ENCODE measurements at regions not wholly inside any gene's neighbourhood (a gene's known extent, or its start where the extent isn't known, plus 50 kb on each side); places are given as distances from the start of the nearest gene placed in this dataset.

- TF ChIP-seq, protein P1, sequence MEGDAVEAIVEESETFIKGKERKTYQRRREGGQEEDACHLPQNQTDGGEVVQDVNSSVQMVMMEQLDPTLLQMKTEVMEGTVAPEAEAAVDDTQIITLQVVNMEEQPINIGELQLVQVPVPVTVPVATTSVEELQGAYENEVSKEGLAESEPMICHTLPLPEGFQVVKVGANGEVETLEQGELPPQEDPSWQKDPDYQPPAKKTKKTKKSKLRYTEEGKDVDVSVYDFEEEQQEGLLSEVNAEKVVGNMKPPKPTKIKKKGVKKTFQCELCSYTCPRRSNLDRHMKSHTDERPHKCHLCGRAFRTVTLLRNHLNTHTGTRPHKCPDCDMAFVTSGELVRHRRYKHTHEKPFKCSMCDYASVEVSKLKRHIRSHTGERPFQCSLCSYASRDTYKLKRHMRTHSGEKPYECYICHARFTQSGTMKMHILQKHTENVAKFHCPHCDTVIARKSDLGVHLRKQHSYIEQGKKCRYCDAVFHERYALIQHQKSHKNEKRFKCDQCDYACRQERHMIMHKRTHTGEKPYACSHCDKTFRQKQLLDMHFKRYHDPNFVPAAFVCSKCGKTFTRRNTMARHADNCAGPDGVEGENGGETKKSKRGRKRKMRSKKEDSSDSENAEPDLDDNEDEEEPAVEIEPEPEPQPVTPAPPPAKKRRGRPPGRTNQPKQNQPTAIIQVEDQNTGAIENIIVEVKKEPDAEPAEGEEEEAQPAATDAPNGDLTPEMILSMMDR (IDR thresholded peaks at IDR 0.05; ENCODE audit: low read depth, low read length), result no peak
- TF ChIP-seq EZH2phosphoT487 (IDR thresholded peaks at IDR 0.05; ENCODE audit: low read depth), result no peak
- H3K9me3 ChIP-seq (ENCODE audit: insufficient read depth, low read length), result no peaks in the 10 kb centered on the region
- no peak overlapping the region for H3K4me3 ChIP-seq (ENCODE audit: low read length)
- no peak overlapping the region for H3K9ac ChIP-seq (ENCODE audit: low read length)
- no peaks in the 10 kb centered on the region for H4K20me1 ChIP-seq (ENCODE audit: insufficient read depth, low read length)
- no peaks in the 10 kb centered on the region for H3K36me3 ChIP-seq (replicated peaks; ENCODE audit: low read depth, low read length)
- H3K27me3 ChIP-seq (ENCODE audit: low read depth, low read length), result no peaks in the 10 kb centered on the region
- H3K27ac ChIP-seq (ENCODE audit: low read length), result no peak overlapping the region
- H2AFZ ChIP-seq (ENCODE audit: low read depth, low read length), result no peak overlapping the region
- no peak overlapping the region for H3K4me2 ChIP-seq (ENCODE audit: low read length)
- H3K4me1 ChIP-seq (ENCODE audit: low read length), result no peaks in the 10 kb centered on the region
- no peaks in the 10 kb centered on the region for H3K79me2 ChIP-seq (ENCODE audit: low read length)
Observed at GRCh38 chr16:52256310-52257078, 290.4 kb downstream of the TOX3 start.

GRCh38 chr16:52254746-52255145, 292.2 kb downstream of the TOX3 start:
- no peak for TF ChIP-seq EZH2phosphoT487 (IDR thresholded peaks at IDR 0.05; ENCODE audit: low read depth)
- TF ChIP-seq, protein P1 (IDR thresholded peaks at IDR 0.05; ENCODE audit: low read depth, low read length), result no peak
- Histone ChIP-seq H2AFZ (ENCODE audit: low read depth, low read length) (no peak overlapping the region), H3K9me3 (ENCODE audit: insufficient read depth, low read length) (no peaks in the 10 kb centered on the region), H4K20me1 (ENCODE audit: insufficient read depth, low read length) (no peaks in the 10 kb centered on the region), H3K27me3 (ENCODE audit: low read depth, low read length) (no peaks in the 10 kb centered on the region), H3K9ac (ENCODE audit: low read length) (no peak overlapping the region), H3K36me3 (replicated peaks; ENCODE audit: low read depth, low read length) (no peaks in the 10 kb centered on the region), H3K4me3 (ENCODE audit: low read length) (no peak overlapping the region), H3K27ac (ENCODE audit: low read length) (no peak overlapping the region), H3K4me2 (ENCODE audit: low read length) (no peak overlapping the region), H3K79me2 (ENCODE audit: low read length) (no peaks in the 10 kb centered on the region), H3K4me1 (ENCODE audit: low read length) (no peaks in the 10 kb centered on the region)

GRCh38 chr16:52252680-52253079, 294.3 kb downstream of the TOX3 start:
- H3K9ac ChIP-seq (ENCODE audit: low read length), result no peak overlapping the region
- no peaks in the 10 kb centered on the region for H3K79me2 ChIP-seq (ENCODE audit: low read length)
- no peak overlapping the region for H3K4me2 ChIP-seq (ENCODE audit: low read length)
- H3K4me1 ChIP-seq (ENCODE audit: low read length), result no peaks in the 10 kb centered on the region
- no peaks in the 10 kb centered on the region for H3K36me3 ChIP-seq (replicated peaks; ENCODE audit: low read depth, low read length)
- no peaks in the 10 kb centered on the region for H4K20me1 ChIP-seq (ENCODE audit: insufficient read depth, low read length)
- no peak overlapping the region for H3K27ac ChIP-seq (ENCODE audit: low read length)
- no peaks in the 10 kb centered on the region for H3K9me3 ChIP-seq (ENCODE audit: insufficient read depth, low read length)
- no peak overlapping the region for H2AFZ ChIP-seq (ENCODE audit: low read depth, low read length)
- no peak overlapping the region for H3K4me3 ChIP-seq (ENCODE audit: low read length)
- H3K27me3 ChIP-seq (ENCODE audit: low read depth, low read length), result no peaks in the 10 kb centered on the region
- TF ChIP-seq, protein P1 (IDR thresholded peaks at IDR 0.05; ENCODE audit: low read depth, low read length), result no peak

DNA sequence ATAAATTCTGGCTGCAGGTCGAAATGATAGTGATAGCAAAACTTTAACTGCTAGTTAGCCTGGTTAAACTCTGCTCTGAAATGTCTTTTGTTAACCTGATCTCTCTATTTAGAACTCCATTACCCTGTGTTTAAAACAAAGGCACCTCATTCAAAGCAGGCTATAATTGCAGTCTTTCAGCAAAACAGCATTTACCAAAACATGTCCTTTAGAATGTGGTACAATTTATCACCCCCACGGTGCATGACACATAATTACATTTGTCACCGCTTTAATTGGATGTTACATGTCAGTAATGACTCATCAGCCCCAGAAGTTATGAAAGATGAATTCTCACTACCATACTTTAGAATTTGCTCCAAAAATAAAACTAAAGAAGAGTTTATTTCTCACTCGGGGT, 295.4 kb downstream of the TOX3 start:
- Histone ChIP-seq H3K4me3 (ENCODE audit: low read length) (no peak overlapping the region), H3K79me2 (ENCODE audit: low read length) (no peaks in the 10 kb centered on the region), H4K20me1 (ENCODE audit: insufficient read depth, low read length) (no peaks in the 10 kb centered on the region), H3K4me2 (ENCODE audit: low read length) (no peak overlapping the region), H2AFZ (ENCODE audit: low read depth, low read length) (no peak overlapping the region), H3K36me3 (replicated peaks; ENCODE audit: low read depth, low read length) (no peaks in the 10 kb centered on the region), H3K9me3 (ENCODE audit: insufficient read depth, low read length) (no peaks in the 10 kb centered on the region), H3K27me3 (ENCODE audit: low read depth, low read length) (no peaks in the 10 kb centered on the region), H3K27ac (ENCODE audit: low read length) (no peak overlapping the region), H3K4me1 (ENCODE audit: low read length) (no peaks in the 10 kb centered on the region), H3K9ac (ENCODE audit: low read length) (no peak overlapping the region)
- no peak for TF ChIP-seq EZH2phosphoT487 (IDR thresholded peaks at IDR 0.05; ENCODE audit: low read depth)
- TF ChIP-seq, protein P1 (IDR thresholded peaks at IDR 0.05; ENCODE audit: low read depth, low read length), result no peak
